ENCODE measurements at regions not wholly inside any gene's neighbourhood (a gene's known extent, or its start where the extent isn't known, plus 50 kb on each side); places are given as distances from the start of the nearest gene placed in this dataset.
"Not testable (repeated sequence)": the region's sequence is repeated elsewhere in the genome, so short reads cannot be mapped to it uniquely, and the experiment has no call there.

- Histone ChIP-seq H3K4me3 (no peak overlapping the region), H3K36me3 (no peaks in the 10 kb centered on the region), H3K27me3 (ENCODE audit: low read depth) (peaks cover 30% of the 10 kb centered on the region), H3K4me1 (no peaks in the 10 kb centered on the region), H3K27ac (replicated peaks) (no peak overlapping the region), H3K9me3 (replicated peaks) (no peaks in the 10 kb centered on the region)
- DNase-seq = no peak
- TF ChIP-seq, protein P1, sequence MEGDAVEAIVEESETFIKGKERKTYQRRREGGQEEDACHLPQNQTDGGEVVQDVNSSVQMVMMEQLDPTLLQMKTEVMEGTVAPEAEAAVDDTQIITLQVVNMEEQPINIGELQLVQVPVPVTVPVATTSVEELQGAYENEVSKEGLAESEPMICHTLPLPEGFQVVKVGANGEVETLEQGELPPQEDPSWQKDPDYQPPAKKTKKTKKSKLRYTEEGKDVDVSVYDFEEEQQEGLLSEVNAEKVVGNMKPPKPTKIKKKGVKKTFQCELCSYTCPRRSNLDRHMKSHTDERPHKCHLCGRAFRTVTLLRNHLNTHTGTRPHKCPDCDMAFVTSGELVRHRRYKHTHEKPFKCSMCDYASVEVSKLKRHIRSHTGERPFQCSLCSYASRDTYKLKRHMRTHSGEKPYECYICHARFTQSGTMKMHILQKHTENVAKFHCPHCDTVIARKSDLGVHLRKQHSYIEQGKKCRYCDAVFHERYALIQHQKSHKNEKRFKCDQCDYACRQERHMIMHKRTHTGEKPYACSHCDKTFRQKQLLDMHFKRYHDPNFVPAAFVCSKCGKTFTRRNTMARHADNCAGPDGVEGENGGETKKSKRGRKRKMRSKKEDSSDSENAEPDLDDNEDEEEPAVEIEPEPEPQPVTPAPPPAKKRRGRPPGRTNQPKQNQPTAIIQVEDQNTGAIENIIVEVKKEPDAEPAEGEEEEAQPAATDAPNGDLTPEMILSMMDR (IDR thresholded peaks at IDR 0.05; ENCODE audit: borderline replicate concordance) = no peak
- intact Hi-C loops (cut with micrococcal nuclease) = no loop called here
Observed at GRCh38 chr3:193819117-193820010, 226.4 kb downstream of the OPA1 start.

GRCh38 chr3:193821151-193821668 is 228.2 kb downstream of the OPA1 start:
- no peaks in the 10 kb centered on the region for H3K4me1 ChIP-seq
- intact Hi-C loops (cut with micrococcal nuclease) = no loop called here
- DNase-seq = no peak
- H3K27me3 ChIP-seq (ENCODE audit: low read depth) = peaks cover 21% of the 10 kb centered on the region
- H3K9me3 ChIP-seq (replicated peaks) = no peaks in the 10 kb centered on the region
- H3K4me3 ChIP-seq = no peak overlapping the region
- no peaks in the 10 kb centered on the region for H3K36me3 ChIP-seq
- TF ChIP-seq, protein P1 (IDR thresholded peaks at IDR 0.05; ENCODE audit: borderline replicate concordance) = no peak
- H3K27ac ChIP-seq (replicated peaks) = no peak overlapping the region

GRCh38 chr3:193822492-193823212 is 229.6 kb downstream of the OPA1 start:
- Histone ChIP-seq H3K36me3 (no peaks in the 10 kb centered on the region), H3K4me1 (no peaks in the 10 kb centered on the region), H3K4me3 (no peak overlapping the region), H3K27me3 (ENCODE audit: low read depth) (peaks cover 11% of the 10 kb centered on the region), H3K9me3 (replicated peaks) (no peaks in the 10 kb centered on the region), H3K27ac (replicated peaks) (no peak overlapping the region)
- TF ChIP-seq, protein P1 (IDR thresholded peaks at IDR 0.05; ENCODE audit: borderline replicate concordance) = no peak
- no peak for DNase-seq
- intact Hi-C loops (cut with micrococcal nuclease) = no loop called here

DNA sequence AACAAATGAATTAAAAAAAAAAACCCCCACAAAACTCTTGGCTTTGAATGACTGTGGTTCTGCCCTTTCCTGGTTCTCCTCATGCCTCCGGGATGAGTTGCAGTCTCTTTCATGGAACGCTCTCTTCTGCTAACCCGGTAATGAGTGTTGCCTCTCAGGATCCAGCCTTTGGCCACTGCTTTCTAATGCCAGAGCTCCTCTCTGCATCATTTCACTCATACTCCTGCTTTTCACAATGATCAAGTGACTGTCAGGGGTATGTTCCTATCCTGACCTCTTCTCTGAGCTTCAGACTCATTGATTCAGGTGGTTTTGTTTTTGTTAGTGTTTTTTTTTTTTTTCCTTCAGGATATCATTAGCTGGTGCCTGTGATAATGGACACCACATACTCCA is 230.2 kb downstream of the OPA1 start:
- H3K4me1 ChIP-seq; DNase-seq; H3K4me3 ChIP-seq; H3K27ac ChIP-seq (replicated peaks); H3K36me3 ChIP-seq; intact Hi-C loops (cut with micrococcal nuclease); H3K9me3 ChIP-seq (replicated peaks): not testable (repeated sequence)
- peaks cover 11% of the 10 kb centered on the region for H3K27me3 ChIP-seq (ENCODE audit: low read depth)

GRCh38 chr3:193824365-193824764 is 231.4 kb downstream of the OPA1 start:
- no peak for DNase-seq
- Histone ChIP-seq H3K4me3 (no peak overlapping the region), H3K27ac (replicated peaks) (no peak overlapping the region), H3K36me3 (no peaks in the 10 kb centered on the region), H3K4me1 (no peaks in the 10 kb centered on the region), H3K9me3 (replicated peaks) (no peaks in the 10 kb centered on the region), H3K27me3 (ENCODE audit: low read depth) (peaks cover 7% of the 10 kb centered on the region)
- intact Hi-C loops (cut with micrococcal nuclease) = no loop called here
- TF ChIP-seq, protein P1 (IDR thresholded peaks at IDR 0.05; ENCODE audit: borderline replicate concordance) = no peak

All from left ventricle myocardium inferior (tissue), 1 donor.